ENCODE measurements at regions not wholly inside any gene's neighbourhood (a gene's known extent, or its start where the extent isn't known, plus 50 kb on each side); places are given as distances from the start of the nearest gene placed in this dataset.

GRCh38 chr4:132556316-132556715 is 592.8 kb upstream of the PCDH10 start:
- no peak for TF ChIP-seq GATA2 (IDR thresholded peaks at IDR 0.05; ENCODE audit: low read depth, low read length)
- TF ChIP-seq GATA3 (IDR thresholded peaks at IDR 0.05; ENCODE audit: low read depth, low read length): no peak

Measured in SH-SY5Y (cell line).